Stimulated activated effector memory CD8-positive, alpha-beta T cell treated with anti-CD3 and anti-CD28 coated beads, Interleukin-12 subunit alpha, Interleukin-12 subunit beta, amount 100 ng/mL, for 72 hours (primary cell): ENCODE measurements at regions not wholly inside any gene's neighbourhood (a gene's known extent, or its start where the extent isn't known, plus 50 kb on each side); places are given as distances from the start of the nearest gene placed in this dataset.

Experiments used
- ATAC-seq: fragments of 150-1000 bp; cut with Tn5 transposase; 2 replicates; pipeline ENCODE4 v1.10.0; 2021
- DNase-seq, 2 donors: peaks; one replicate each; pipeline ENCODE4 v3.0.0; 2021 to 2022; ENCODE audit warnings: low spot score in 2 of 2
- H3K27ac Mint-ChIP-seq: one replicate; pipeline ENCODE4 v1.8.0; 2022; ENCODE audit warnings: mild to moderate bottlenecking, mixed read lengths
- H3K36me3 Mint-ChIP-seq: one replicate; pipeline ENCODE4 v1.8.0; 2022; ENCODE audit warnings: mild to moderate bottlenecking, mixed read lengths
- H3K4me1 Mint-ChIP-seq: one replicate; pipeline ENCODE4 v1.8.0; 2022; ENCODE audit warnings: mixed read lengths
- H3K4me3 Mint-ChIP-seq: one replicate; pipeline ENCODE4 v1.8.0; 2022; ENCODE audit warnings: mild to moderate bottlenecking, mixed read lengths
- H3K9me3 Mint-ChIP-seq: one replicate; pipeline ENCODE4 v1.8.0; 2022; ENCODE audit warnings: mixed read lengths

- H3K4me1 Mint-ChIP-seq, result no peaks in the 10 kb centered on the region
- no peak overlapping the region for H3K27ac Mint-ChIP-seq
- peaks cover 16% of the 10 kb centered on the region for H3K9me3 Mint-ChIP-seq
- DNase-seq (no peak), ATAC-seq (no peak)
- no peak overlapping the region for H3K4me3 Mint-ChIP-seq
- H3K36me3 Mint-ChIP-seq, result no peaks in the 10 kb centered on the region
Measured at GRCh38 chr7:52325237-52325636, 710.2 kb upstream of the POM121L12 start.

GRCh38 chr7:52323202-52323746, 712.2 kb upstream of the POM121L12 start:
- H3K4me1 Mint-ChIP-seq, result no peaks in the 10 kb centered on the region
- ATAC-seq, result no peak
- H3K36me3 Mint-ChIP-seq, result no peaks in the 10 kb centered on the region
- H3K4me3 Mint-ChIP-seq, result no peak overlapping the region
- no peak overlapping the region for H3K27ac Mint-ChIP-seq
- H3K9me3 Mint-ChIP-seq, result peaks cover 15% of the 10 kb centered on the region
- DNase-seq, result no peak

- peaks cover 21% of the 10 kb centered on the region for H3K9me3 Mint-ChIP-seq
- H3K4me3 Mint-ChIP-seq, result no peak overlapping the region
- no peak overlapping the region for H3K27ac Mint-ChIP-seq
- DNase-seq (no peak), ATAC-seq (no peak)
- H3K36me3 Mint-ChIP-seq, result no peaks in the 10 kb centered on the region
- no peaks in the 10 kb centered on the region for H3K4me1 Mint-ChIP-seq
Measured at GRCh38 chr7:52320610-52321009, 714.8 kb upstream of the POM121L12 start.

GRCh38 chr7:52317921-52318320, 717.5 kb upstream of the POM121L12 start:
- ATAC-seq, result no peak
- no peak overlapping the region for H3K27ac Mint-ChIP-seq

GRCh38 chr7:52311886-52312285, 723.5 kb upstream of the POM121L12 start:
- no peak for ATAC-seq
- no peaks in the 10 kb centered on the region for H3K4me1 Mint-ChIP-seq
- H3K9me3 Mint-ChIP-seq, result peaks cover 14% of the 10 kb centered on the region
- H3K4me3 Mint-ChIP-seq, result no peak overlapping the region
- H3K27ac Mint-ChIP-seq, result no peak overlapping the region
- H3K36me3 Mint-ChIP-seq, result no peaks in the 10 kb centered on the region
- DNase-seq, result no peak

More at GRCh38 chr7:52317921-52318320, 717.5 kb upstream of the POM121L12 start:
- no peaks in the 10 kb centered on the region for H3K36me3 Mint-ChIP-seq
- H3K4me3 Mint-ChIP-seq, result no peak overlapping the region
- H3K9me3 Mint-ChIP-seq, result peaks cover 21% of the 10 kb centered on the region
- DNase-seq, result no peak
- H3K4me1 Mint-ChIP-seq, result no peaks in the 10 kb centered on the region

- H3K36me3 Mint-ChIP-seq, result no peaks in the 10 kb centered on the region
- peaks cover 8% of the 10 kb centered on the region for H3K9me3 Mint-ChIP-seq
- H3K4me3 Mint-ChIP-seq, result no peak overlapping the region
- no peaks in the 10 kb centered on the region for H3K4me1 Mint-ChIP-seq
- H3K27ac Mint-ChIP-seq, result no peak overlapping the region
- no peak for DNase-seq
- no peak for ATAC-seq
Measured at GRCh38 chr7:52309631-52310030, 725.8 kb upstream of the POM121L12 start.

- Mint-ChIP-seq H3K27ac (no peak overlapping the region), H3K36me3 (no peaks in the 10 kb centered on the region)
- ATAC-seq, result no peak
Measured at GRCh38 chr7:52302765-52303520, 732.5 kb upstream of the POM121L12 start.

GRCh38 chr7:52297128-52297527, 738.3 kb upstream of the POM121L12 start:
- H3K36me3 Mint-ChIP-seq, result no peaks in the 10 kb centered on the region
- H3K27ac Mint-ChIP-seq, result no peak overlapping the region
- H3K4me3 Mint-ChIP-seq, result no peak overlapping the region

More at GRCh38 chr7:52302765-52303520, 732.5 kb upstream of the POM121L12 start:
- Mint-ChIP-seq H3K4me3 (no peak overlapping the region), H3K9me3 (peaks cover 5% of the 10 kb centered on the region), H3K4me1 (no peaks in the 10 kb centered on the region)
- DNase-seq, result no peak

GRCh38 chr7:52294942-52295341, 740.5 kb upstream of the POM121L12 start:
- DNase-seq (no peak), ATAC-seq (no peak)
- Mint-ChIP-seq H3K27ac (no peak overlapping the region), H3K4me1 (no peaks in the 10 kb centered on the region), H3K9me3 (peaks cover 10% of the 10 kb centered on the region), H3K36me3 (no peaks in the 10 kb centered on the region), H3K4me3 (no peak overlapping the region)

More at GRCh38 chr7:52297128-52297527, 738.3 kb upstream of the POM121L12 start:
- Mint-ChIP-seq H3K4me1 (no peaks in the 10 kb centered on the region), H3K9me3 (peaks cover 7% of the 10 kb centered on the region)
- ATAC-seq (no peak), DNase-seq (no peak)

GRCh38 chr7:52289247-52289646, 746.2 kb upstream of the POM121L12 start:
- DNase-seq, result no peak
- Mint-ChIP-seq H3K36me3 (no peaks in the 10 kb centered on the region), H3K4me1 (no peaks in the 10 kb centered on the region), H3K27ac (no peak overlapping the region), H3K4me3 (no peak overlapping the region), H3K9me3 (peaks cover 12% of the 10 kb centered on the region)
- no peak for ATAC-seq

- Mint-ChIP-seq H3K36me3 (no peaks in the 10 kb centered on the region), H3K9me3 (peaks cover 16% of the 10 kb centered on the region)
- ATAC-seq, result no peak
Measured at GRCh38 chr7:52287698-52288097, 747.7 kb upstream of the POM121L12 start.

GRCh38 chr7:52285689-52286088, 749.7 kb upstream of the POM121L12 start:
- Mint-ChIP-seq H3K36me3 (no peaks in the 10 kb centered on the region), H3K4me3 (no peak overlapping the region)

More at GRCh38 chr7:52287698-52288097, 747.7 kb upstream of the POM121L12 start:
- no peak for DNase-seq
- no peaks in the 10 kb centered on the region for H3K4me1 Mint-ChIP-seq
- H3K4me3 Mint-ChIP-seq, result no peak overlapping the region
- no peak overlapping the region for H3K27ac Mint-ChIP-seq

GRCh38 chr7:52283335-52283734, 752.1 kb upstream of the POM121L12 start:
- Mint-ChIP-seq H3K9me3 (peaks cover 20% of the 10 kb centered on the region), H3K4me1 (no peaks in the 10 kb centered on the region), H3K27ac (no peak overlapping the region), H3K4me3 (no peak overlapping the region), H3K36me3 (no peaks in the 10 kb centered on the region)
- no peak for ATAC-seq
- DNase-seq, result no peak

More at GRCh38 chr7:52285689-52286088, 749.7 kb upstream of the POM121L12 start:
- H3K4me1 Mint-ChIP-seq, result no peaks in the 10 kb centered on the region
- peaks cover 17% of the 10 kb centered on the region for H3K9me3 Mint-ChIP-seq
- H3K27ac Mint-ChIP-seq, result no peak overlapping the region
- ATAC-seq (no peak), DNase-seq (no peak)

- ATAC-seq (no peak), DNase-seq (no peak)
- Mint-ChIP-seq H3K36me3 (no peaks in the 10 kb centered on the region), H3K4me1 (no peaks in the 10 kb centered on the region), H3K27ac (no peak overlapping the region), H3K9me3 (peaks cover 8% of the 10 kb centered on the region), H3K4me3 (no peak overlapping the region)
Measured at GRCh38 chr7:52273685-52274610, 761.5 kb upstream of the POM121L12 start.

- DNase-seq (no peak), ATAC-seq (no peak)
- Mint-ChIP-seq H3K4me3 (no peak overlapping the region), H3K36me3 (no peaks in the 10 kb centered on the region), H3K4me1 (no peaks in the 10 kb centered on the region), H3K9me3 (peaks cover 5% of the 10 kb centered on the region), H3K27ac (no peak overlapping the region)
Measured at GRCh38 chr7:52271703-52272102, 763.7 kb upstream of the POM121L12 start.
